Activated T-helper 1 cell treated with anti-CD3 and anti-CD28 coated beads, Interleukin-12 subunit alpha, Interleukin-12 subunit beta, Interleukin-2, Interleukin-4 antibody, amounts not matched to agents 30 ng/mL and 10 ng/mL and 1 ng/mL, durations not matched to agents 14 hours and 24 hours and 36 hours (primary cell): ENCODE measurements at regions not wholly inside any gene's neighbourhood (a gene's known extent, or its start where the extent isn't known, plus 50 kb on each side); places are given as distances from the start of the nearest gene placed in this dataset.
"Not testable (repeated sequence)": the region's sequence is repeated elsewhere in the genome, so short reads cannot be mapped to it uniquely, and the experiment has no call there.

Source experiments
- DNase-seq: peaks from one replicate; pipeline ENCODE4 v3.0.0; 2021; ENCODE audit warnings: low spot score
- H3K27ac Mint-ChIP-seq: one replicate; pipeline ENCODE4 v1.8.0; 2021; ENCODE audit warnings: mild to moderate bottlenecking, mixed read lengths
- H3K27me3 Mint-ChIP-seq: one replicate; pipeline ENCODE4 v1.8.0; 2022; ENCODE audit warnings: mild to moderate bottlenecking, moderate library complexity, mixed read lengths; ENCODE audit not compliant: insufficient read depth
- H3K36me3 Mint-ChIP-seq: one replicate; pipeline ENCODE4 v1.8.0; 2021; ENCODE audit warnings: low read depth, mixed read lengths
- H3K4me1 Mint-ChIP-seq: one replicate; pipeline ENCODE4 v1.8.0; 2021; ENCODE audit warnings: low read depth, mixed read lengths
- H3K4me3 Mint-ChIP-seq: one replicate; pipeline ENCODE4 v1.8.0; 2021; ENCODE audit warnings: mild to moderate bottlenecking, moderate library complexity, mixed read lengths
- H3K9me3 Mint-ChIP-seq: one replicate; pipeline ENCODE4 v1.8.0; 2021; ENCODE audit warnings: mixed read lengths
- intact Hi-C: fragments of 100-400 bp; cut with micrococcal nuclease; formaldehyde crosslinking; loops from one replicate; pipeline ENCODE4 v1.15.1; 2024

DNA sequence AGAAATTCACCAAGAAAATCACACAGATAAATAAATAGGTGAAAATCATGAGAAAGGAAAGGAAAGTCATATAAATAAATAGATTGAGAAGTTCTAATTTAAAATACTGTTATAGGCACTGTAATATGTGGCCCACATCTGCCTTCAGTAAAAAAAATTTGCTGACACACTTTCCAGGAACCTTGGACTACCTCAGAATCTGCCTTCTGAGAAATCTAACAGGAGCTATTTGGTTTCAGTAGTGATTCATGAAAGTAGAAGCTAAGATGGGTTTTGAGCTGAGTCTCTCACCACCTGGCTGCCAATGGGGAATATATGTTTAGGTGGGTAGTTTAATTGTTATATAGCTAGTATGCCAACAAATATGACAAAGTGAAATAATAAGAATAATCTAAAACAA lies 810.0 kb downstream of the RAB28 start:
- no peaks in the 10 kb centered on the region for H3K36me3 Mint-ChIP-seq
- DNase-seq, result no peak
- peaks cover 8% of the 10 kb centered on the region for H3K9me3 Mint-ChIP-seq
- no peak overlapping the region for H3K4me3 Mint-ChIP-seq
- H3K4me1 Mint-ChIP-seq, result no peaks in the 10 kb centered on the region
- intact Hi-C loops, result no loop called here
- no peak overlapping the region for H3K27ac Mint-ChIP-seq
- peaks cover 1% of the 10 kb centered on the region for H3K27me3 Mint-ChIP-seq

DNA sequence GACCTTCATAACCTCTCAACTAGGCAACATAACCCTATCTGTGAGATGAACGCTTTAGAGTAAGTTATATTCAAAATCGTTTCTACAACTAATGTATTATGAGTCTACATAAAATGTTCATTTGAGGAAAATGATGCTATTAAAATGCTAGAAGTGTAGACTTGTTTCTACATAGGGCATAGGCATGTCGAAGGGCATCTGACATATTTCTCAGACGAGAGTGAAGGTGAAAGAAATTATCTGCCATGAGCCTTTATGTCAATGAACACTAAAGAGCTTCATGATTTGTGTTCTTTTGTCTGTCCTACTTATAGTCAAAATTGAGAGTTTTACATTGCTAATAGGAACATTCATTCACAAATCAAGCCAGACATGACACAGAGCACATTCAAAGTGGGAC lies 811.8 kb downstream of the RAB28 start:
- Mint-ChIP-seq H3K4me3 (no peak overlapping the region), H3K4me1 (no peaks in the 10 kb centered on the region), H3K27ac (no peak overlapping the region), H3K9me3 (peaks cover 8% of the 10 kb centered on the region), H3K27me3 (peaks cover 1% of the 10 kb centered on the region), H3K36me3 (no peaks in the 10 kb centered on the region)
- no peak for DNase-seq
- intact Hi-C loops, result no loop called here

DNA sequence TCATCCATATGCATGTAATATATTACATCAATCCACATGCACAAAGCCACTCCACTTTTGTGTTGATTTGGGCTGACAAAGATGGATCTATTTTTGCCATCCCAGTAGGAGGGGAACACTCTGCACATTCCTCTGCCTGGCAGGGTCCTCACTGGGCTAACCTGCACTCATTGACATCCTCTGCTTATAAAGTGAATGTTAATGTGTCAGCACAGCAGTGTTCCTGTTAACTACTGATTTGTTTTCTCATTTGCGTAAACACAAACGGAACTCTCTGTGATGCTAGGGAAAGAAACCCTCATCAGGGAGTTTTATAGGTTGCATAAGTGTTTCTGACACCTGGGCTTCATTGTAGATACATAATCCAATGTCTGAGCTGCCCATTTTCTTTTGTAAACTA lies 826.0 kb downstream of the RAB28 start:
- H3K27me3 Mint-ChIP-seq, result no peaks in the 10 kb centered on the region
- H3K9me3 Mint-ChIP-seq, result peaks cover 6% of the 10 kb centered on the region
- H3K27ac Mint-ChIP-seq, result no peak overlapping the region
- no peaks in the 10 kb centered on the region for H3K4me1 Mint-ChIP-seq
- intact Hi-C loops, result no loop called here
- no peak overlapping the region for H3K4me3 Mint-ChIP-seq
- H3K36me3 Mint-ChIP-seq, result no peaks in the 10 kb centered on the region
- no peak for DNase-seq

DNA sequence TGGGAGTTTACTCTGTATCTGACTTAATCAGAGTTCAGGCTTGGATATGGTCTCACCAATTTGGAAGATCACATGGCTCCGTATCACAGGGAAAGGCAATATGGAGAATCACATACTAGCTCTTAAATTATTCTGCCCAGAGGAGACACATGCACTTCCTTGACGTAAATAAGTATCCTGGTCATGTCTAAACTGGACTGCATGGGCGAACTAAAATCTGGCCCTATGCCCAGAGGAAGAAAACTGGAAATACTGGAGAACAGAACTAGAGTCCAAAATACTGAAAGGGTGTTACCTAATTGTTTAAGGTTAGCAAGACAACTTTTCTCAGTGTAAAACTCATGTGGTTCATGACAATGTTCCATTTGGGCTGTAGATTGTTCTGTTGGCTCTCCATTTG lies 832.3 kb downstream of the RAB28 start:
- Mint-ChIP-seq H3K9me3 (peaks cover 3% of the 10 kb centered on the region), H3K27me3 (no peaks in the 10 kb centered on the region), H3K27ac (no peak overlapping the region), H3K4me3 (no peak overlapping the region), H3K36me3 (no peaks in the 10 kb centered on the region), H3K4me1 (no peaks in the 10 kb centered on the region)
- intact Hi-C loops, result no loop called here
- DNase-seq, result no peak

DNA sequence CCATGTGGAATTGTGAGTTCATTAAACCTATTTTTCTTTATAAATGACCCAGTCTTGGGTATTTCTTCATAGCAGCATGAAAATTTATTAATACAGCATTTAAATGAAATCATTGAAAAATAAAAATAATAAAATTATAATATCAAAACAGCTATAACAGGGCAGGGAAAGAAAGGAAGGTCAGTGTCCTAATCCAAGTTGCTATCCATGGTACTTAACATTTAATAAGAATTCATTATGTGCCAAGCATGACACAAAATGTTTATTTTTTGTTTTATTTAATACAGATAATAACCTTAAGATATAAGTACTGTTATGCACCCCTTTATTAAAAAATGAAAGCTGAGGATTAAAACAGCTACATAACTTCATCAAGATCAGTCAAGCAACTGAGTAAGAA lies 838.4 kb downstream of the RAB28 start:
- no peak for DNase-seq
- intact Hi-C loops, result no loop called here
- no peaks in the 10 kb centered on the region for H3K27me3 Mint-ChIP-seq
- H3K9me3 Mint-ChIP-seq, result no peaks in the 10 kb centered on the region
- no peaks in the 10 kb centered on the region for H3K36me3 Mint-ChIP-seq
- no peaks in the 10 kb centered on the region for H3K4me1 Mint-ChIP-seq
- H3K27ac Mint-ChIP-seq, result no peak overlapping the region
- H3K4me3 Mint-ChIP-seq, result no peak overlapping the region

DNA sequence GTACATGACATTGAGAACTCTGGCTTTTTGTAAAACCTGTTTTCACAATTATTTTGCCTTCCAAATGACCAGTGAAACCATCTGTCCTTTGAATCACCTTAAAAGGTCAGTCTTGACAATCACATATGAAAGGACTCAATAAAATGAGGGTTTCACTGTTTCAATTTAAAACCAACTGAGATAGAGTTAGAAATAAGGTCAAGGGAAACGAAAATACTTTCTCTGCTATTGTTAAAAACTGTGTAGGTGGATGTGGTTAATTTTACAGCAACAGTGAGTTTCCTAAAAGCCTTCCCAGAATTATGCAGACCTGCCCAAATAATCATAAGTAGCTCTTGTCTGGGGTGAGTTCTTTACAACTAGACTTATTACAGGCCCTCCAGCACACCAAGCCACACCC lies 839.9 kb downstream of the RAB28 start:
- H3K4me1 Mint-ChIP-seq, result no peaks in the 10 kb centered on the region
- H3K9me3 Mint-ChIP-seq, result no peaks in the 10 kb centered on the region

DNA sequence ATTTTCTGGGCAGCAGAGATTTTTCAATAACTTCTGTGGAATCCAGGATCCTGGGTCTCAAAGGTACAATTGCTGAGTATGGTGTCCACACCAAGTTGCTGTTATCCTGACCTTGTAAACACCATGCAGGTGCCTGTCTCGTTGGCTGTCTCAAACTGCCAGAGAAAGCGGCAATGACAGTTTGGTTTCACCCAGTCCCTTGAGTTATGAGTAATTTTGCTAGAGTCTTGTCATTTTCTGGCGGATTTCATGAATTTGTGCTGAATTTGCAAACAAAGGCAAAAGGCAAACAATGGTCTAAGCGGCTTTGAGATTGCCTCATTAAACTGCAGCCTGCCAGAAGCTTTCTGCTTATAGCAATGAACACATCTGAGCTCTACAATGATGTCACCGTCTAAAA lies 847.9 kb downstream of the RAB28 start:
- no peak overlapping the region for H3K4me3 Mint-ChIP-seq
- intact Hi-C loops, result no loop called here
- no peak overlapping the region for H3K27ac Mint-ChIP-seq
- H3K36me3 Mint-ChIP-seq, result no peaks in the 10 kb centered on the region
- peaks cover 11% of the 10 kb centered on the region for H3K9me3 Mint-ChIP-seq
- H3K4me1 Mint-ChIP-seq, result no peaks in the 10 kb centered on the region
- DNase-seq, result no peak
- H3K27me3 Mint-ChIP-seq, result no peaks in the 10 kb centered on the region

More for the DNA sequence above, 839.9 kb downstream of the RAB28 start:
- DNase-seq, result no peak
- Mint-ChIP-seq H3K4me3 (no peak overlapping the region), H3K36me3 (no peaks in the 10 kb centered on the region), H3K27me3 (no peaks in the 10 kb centered on the region), H3K27ac (no peak overlapping the region)
- intact Hi-C loops, result no loop called here

DNA sequence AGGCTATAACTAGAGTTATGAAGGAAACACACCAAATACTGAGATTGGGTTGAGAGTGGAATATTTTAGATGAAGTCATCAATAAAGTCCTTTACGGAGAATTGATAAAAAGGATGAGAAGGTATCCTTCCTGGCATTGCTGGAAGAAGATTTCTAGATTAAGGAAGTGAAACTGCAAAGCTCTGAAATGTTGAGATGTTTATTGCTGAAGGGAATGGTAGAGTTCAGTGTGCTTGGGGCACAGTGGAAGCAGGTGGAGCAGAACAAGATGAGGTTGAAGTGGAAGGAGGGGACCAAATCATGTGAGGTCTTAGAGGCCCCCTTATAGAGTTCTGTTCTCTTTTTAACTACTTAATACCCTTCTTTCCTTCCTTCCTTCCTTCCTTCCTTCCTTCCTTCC lies 848.5 kb downstream of the RAB28 start:
- H3K36me3 Mint-ChIP-seq, result no peaks in the 10 kb centered on the region
- no peak for DNase-seq
- intact Hi-C loops, result no loop called here
- peaks cover 11% of the 10 kb centered on the region for H3K9me3 Mint-ChIP-seq
- no peaks in the 10 kb centered on the region for H3K27me3 Mint-ChIP-seq
- H3K4me3 Mint-ChIP-seq, result no peak overlapping the region
- H3K27ac Mint-ChIP-seq, result no peak overlapping the region
- no peaks in the 10 kb centered on the region for H3K4me1 Mint-ChIP-seq

DNA sequence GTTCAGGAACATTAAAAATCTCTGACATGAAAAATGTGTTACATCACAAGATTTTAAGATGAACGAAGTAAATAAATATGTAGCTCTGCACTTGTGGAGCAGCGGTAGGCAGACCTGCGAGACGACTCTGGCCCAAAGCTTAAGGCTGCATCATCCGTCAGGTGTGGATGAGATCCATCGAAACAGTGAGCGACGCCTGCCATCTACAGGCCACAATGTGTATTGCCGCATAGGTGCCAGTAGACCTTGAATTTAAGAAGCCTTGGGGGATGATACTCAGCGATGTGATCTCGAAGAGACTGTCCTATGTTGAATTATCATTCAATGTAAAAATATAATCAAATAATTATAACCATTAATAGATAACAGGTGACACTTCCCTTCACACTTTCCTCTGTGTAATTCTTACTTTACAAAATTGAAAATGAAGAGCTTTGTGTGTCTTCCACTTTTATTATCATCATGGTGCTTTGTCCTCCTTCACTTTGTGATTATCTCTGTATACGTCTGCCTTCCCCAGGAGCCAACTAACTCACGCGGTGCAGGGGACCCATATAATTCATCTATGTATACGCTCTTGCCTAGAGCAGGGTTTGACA lies 851.0 kb downstream of the RAB28 start:
- Mint-ChIP-seq H3K36me3 (no peaks in the 10 kb centered on the region), H3K27me3 (no peaks in the 10 kb centered on the region), H3K4me1 (no peaks in the 10 kb centered on the region), H3K4me3 (no peak overlapping the region), H3K27ac (no peak overlapping the region), H3K9me3 (peaks cover 11% of the 10 kb centered on the region)
- intact Hi-C loops, result loop anchor here (2.0 kb wide), 1 partner anchor 916 kb away; no protein-coding TSS in a partner anchor
- peak; percentile 51 for DNase-seq

DNA sequence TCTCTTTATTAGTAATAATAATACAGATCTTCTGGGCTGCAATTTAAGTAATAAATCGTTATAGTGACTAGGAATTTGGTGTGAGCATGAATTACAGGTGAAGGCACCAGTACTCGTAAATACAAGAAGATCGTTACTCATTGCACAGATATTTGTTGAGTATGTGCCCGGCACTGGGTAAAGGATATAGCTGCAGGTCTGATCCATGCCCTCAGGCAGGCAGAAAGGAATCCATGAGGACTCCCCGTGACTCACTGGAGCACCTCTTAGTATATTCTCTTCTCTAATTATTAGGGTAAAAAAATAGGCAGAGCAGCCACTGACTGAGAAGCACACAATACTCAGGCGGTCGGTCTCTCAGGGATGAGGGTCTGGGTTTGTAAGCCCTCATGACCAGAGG lies 868.3 kb downstream of the RAB28 start:
- H3K4me1 Mint-ChIP-seq, result no peaks in the 10 kb centered on the region
- H3K27ac Mint-ChIP-seq, result no peak overlapping the region
- H3K4me3 Mint-ChIP-seq, result no peak overlapping the region
- DNase-seq, result no peak
- no peaks in the 10 kb centered on the region for H3K9me3 Mint-ChIP-seq
- H3K27me3 Mint-ChIP-seq, result no peaks in the 10 kb centered on the region
- intact Hi-C loops, result no loop called here
- H3K36me3 Mint-ChIP-seq, result no peaks in the 10 kb centered on the region

DNA sequence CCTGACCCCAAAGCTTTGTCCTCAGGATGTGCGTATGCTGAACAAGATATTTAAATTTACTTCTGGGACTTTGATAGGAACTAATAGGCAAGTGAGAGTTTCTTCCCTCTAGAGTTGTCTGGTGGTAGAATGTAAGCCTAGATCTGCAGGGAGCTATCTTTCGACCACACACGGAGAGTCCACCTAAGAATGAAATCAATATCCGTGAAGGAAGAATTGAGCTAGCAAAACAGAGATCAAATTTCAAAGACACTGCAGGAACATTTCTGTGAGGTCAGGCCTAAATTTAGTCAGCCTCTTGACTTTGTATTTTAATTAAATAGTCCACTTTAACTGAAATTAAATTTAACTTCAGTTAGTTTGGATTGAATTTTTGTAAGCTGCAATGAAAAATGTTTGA lies 871.3 kb downstream of the RAB28 start:
- H3K4me1 Mint-ChIP-seq, result no peaks in the 10 kb centered on the region
- no peak overlapping the region for H3K27ac Mint-ChIP-seq
- H3K27me3 Mint-ChIP-seq, result no peaks in the 10 kb centered on the region
- no peaks in the 10 kb centered on the region for H3K36me3 Mint-ChIP-seq
- no peak overlapping the region for H3K4me3 Mint-ChIP-seq
- no peak for DNase-seq
- intact Hi-C loops, result no loop called here
- no peaks in the 10 kb centered on the region for H3K9me3 Mint-ChIP-seq

DNA sequence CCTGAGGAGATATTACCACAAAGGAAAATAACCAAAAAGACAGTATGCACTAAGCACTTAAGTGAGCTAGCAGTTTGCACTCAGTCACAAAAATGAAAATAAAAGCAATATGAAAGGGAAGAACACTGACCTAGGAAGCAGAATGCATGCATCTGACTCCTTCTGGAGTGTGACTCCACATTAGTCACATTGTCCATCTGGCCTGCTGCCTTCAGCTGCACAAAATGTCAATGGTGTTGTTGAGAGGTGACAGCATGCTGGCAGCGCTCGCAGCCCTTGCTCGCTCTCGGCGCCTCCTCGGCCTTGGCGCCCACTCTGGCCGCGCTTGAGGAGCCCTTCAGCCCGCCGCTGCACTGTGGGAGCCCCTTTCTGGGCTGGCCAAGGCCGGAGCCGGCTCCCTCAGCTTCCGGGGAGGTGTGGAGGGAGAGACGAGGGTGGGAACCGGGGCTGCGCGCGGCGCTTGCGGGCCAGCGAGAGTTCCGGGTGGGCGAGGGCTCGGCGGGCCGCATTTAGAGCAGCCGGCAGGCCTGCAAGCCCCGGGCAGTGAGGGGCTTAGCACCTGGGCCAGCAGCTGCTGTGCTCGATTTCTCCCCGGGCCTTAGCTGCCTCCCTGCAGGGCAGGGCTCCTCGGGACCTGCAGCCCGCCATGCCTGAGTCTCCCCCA lies 874.8 kb downstream of the RAB28 start:
- H3K27ac Mint-ChIP-seq, H3K36me3 Mint-ChIP-seq: not testable (repeated sequence)

DNA sequence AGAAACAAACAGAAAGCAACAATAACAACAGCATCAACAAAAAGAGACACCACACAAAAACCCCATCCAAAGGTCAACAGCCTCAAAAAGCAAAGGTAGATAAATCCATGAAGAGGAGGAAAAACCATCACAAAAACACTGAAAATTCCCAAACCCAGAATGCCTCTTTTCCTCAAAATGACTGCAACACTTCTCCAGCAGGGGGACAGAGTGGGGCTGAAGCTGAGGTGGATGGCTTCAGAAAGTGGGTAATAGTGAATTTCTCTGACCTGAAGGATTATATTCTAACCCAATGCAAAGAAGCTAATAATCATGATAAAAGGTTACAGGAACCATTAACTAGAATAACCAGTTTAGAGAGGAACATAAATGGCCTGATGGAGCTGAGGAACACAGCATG lies 888.2 kb downstream of the RAB28 start:
- no peak overlapping the region for H3K4me3 Mint-ChIP-seq
- no peaks in the 10 kb centered on the region for H3K36me3 Mint-ChIP-seq
- intact Hi-C loops, result no loop called here
- no peak overlapping the region for H3K27ac Mint-ChIP-seq
- H3K4me1 Mint-ChIP-seq, result no peaks in the 10 kb centered on the region
- DNase-seq, result no peak
- no peaks in the 10 kb centered on the region for H3K27me3 Mint-ChIP-seq
- peaks cover 4% of the 10 kb centered on the region for H3K9me3 Mint-ChIP-seq

More for the DNA sequence above, 874.8 kb downstream of the RAB28 start:
- H3K27me3 Mint-ChIP-seq, H3K9me3 Mint-ChIP-seq, H3K4me3 Mint-ChIP-seq, H3K4me1 Mint-ChIP-seq, intact Hi-C loops, DNase-seq: not testable (repeated sequence)

DNA sequence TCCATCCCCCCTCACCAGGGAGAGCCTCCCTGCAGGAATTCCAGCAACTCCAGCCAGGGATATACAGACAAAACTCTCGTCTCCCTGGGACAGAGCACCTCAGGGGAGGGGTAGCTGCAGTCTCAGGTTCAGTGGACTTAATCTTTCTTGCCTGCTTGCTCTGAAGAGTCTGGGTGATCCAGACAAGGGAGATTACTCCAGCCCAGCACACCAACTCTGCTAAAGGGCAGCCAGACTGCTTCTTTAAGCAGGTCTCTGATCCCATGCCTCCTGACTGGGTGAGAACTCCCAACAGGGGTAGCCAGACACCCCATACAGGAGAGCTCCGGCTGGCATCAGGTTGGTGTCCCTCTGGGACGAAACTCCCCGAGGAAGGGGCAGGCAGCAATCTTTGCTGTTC lies 888.7 kb downstream of the RAB28 start:
- DNase-seq, result no peak
- Mint-ChIP-seq H3K27me3 (no peaks in the 10 kb centered on the region), H3K4me3 (no peak overlapping the region), H3K9me3 (peaks cover 4% of the 10 kb centered on the region), H3K36me3 (no peaks in the 10 kb centered on the region), H3K4me1 (no peaks in the 10 kb centered on the region), H3K27ac (no peak overlapping the region)
- intact Hi-C loops, result no loop called here
